ENCODE measurements at regions not wholly inside any gene's neighbourhood (a gene's known extent, or its start where the extent isn't known, plus 50 kb on each side); places are given as distances from the start of the nearest gene placed in this dataset.

DNA sequence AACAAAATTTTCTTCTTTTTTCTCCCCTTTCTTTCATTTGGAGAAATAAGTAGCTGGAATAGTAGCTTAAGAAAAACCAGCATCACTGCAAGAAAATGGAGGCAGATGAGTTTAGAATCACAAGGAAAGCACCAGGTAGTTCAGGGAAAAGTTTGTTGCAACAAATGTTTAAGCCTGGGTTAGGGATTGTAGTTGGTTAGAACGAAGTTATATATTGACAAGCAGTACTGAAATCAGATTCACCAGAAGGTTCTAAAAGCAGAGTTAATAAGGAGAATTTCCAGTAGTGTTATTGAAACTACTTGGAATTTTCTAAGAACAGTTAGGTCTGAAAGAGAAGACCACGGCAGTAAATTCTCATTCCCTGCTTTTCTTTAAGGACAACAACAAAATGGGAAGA, 70.2 kb downstream of the BMP2 start:
- TF ChIP-seq, protein P1, sequence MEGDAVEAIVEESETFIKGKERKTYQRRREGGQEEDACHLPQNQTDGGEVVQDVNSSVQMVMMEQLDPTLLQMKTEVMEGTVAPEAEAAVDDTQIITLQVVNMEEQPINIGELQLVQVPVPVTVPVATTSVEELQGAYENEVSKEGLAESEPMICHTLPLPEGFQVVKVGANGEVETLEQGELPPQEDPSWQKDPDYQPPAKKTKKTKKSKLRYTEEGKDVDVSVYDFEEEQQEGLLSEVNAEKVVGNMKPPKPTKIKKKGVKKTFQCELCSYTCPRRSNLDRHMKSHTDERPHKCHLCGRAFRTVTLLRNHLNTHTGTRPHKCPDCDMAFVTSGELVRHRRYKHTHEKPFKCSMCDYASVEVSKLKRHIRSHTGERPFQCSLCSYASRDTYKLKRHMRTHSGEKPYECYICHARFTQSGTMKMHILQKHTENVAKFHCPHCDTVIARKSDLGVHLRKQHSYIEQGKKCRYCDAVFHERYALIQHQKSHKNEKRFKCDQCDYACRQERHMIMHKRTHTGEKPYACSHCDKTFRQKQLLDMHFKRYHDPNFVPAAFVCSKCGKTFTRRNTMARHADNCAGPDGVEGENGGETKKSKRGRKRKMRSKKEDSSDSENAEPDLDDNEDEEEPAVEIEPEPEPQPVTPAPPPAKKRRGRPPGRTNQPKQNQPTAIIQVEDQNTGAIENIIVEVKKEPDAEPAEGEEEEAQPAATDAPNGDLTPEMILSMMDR (IDR thresholded peaks at IDR 0.05; ENCODE audit: insufficient read depth, low read length, poor library complexity, severe bottlenecking), result no peak
- no peak for TF ChIP-seq EZH2phosphoT487 (conservative IDR thresholded peaks at IDR 0.05; ENCODE audit: low read length)
